MM.1S (cell line): ENCODE measurements at regions not wholly inside any gene's neighbourhood (a gene's known extent, or its start where the extent isn't known, plus 50 kb on each side); places are given as distances from the start of the nearest gene placed in this dataset.

Source experiments
- CTCF ChIP-seq: fragments of 300-600 bp; sonication (generic); IDR thresholded peaks from 2 replicates; pipeline ENCODE4 v1.5.1; 2016; ENCODE audit warnings: antibody characterized with exemption, low read length, mixed read lengths
- EZH2 ChIP-seq: fragments of 300-600 bp; sonication (generic); optimal IDR thresholded peaks from 2 replicates; pipeline ENCODE3; 2017; ENCODE audit warnings: low read depth, mild to moderate bottlenecking, antibody characterized with exemption, low read length, mixed read lengths
- EZH2phosphoT487 ChIP-seq: fragments of 300-600 bp; sonication (generic); IDR thresholded peaks from 2 replicates; pipeline ENCODE4 v1.6.1; 2018; ENCODE audit warnings: antibody characterized with exemption, low read length

- TF ChIP-seq CTCF (no peak), EZH2 (no peak), EZH2phosphoT487 (no peak)
Measured at GRCh38 chr15:35691891-35692867, 146.2 kb upstream of the DPH6 start.
